Activated CD4-positive, alpha-beta T cell treated with anti-CD3 and anti-CD28 coated beads for 24 hours (primary cell): ENCODE measurements at regions not wholly inside any gene's neighbourhood (a gene's known extent, or its start where the extent isn't known, plus 50 kb on each side); places are given as distances from the start of the nearest gene placed in this dataset.
"Not testable (repeated sequence)": the region's sequence is repeated elsewhere in the genome, so short reads cannot be mapped to it uniquely, and the experiment has no call there.

Experiments used
- DNase-seq, 2 donors: peaks; one replicate each; pipeline ENCODE4 v3.0.0-alpha.2; 2020; ENCODE audit warnings: low read depth in 2 of 2

GRCh38 chr20:22734946-22735647 is 150.7 kb upstream of the FOXA2 start:
- not testable (repeated sequence) for DNase-seq

DNA sequence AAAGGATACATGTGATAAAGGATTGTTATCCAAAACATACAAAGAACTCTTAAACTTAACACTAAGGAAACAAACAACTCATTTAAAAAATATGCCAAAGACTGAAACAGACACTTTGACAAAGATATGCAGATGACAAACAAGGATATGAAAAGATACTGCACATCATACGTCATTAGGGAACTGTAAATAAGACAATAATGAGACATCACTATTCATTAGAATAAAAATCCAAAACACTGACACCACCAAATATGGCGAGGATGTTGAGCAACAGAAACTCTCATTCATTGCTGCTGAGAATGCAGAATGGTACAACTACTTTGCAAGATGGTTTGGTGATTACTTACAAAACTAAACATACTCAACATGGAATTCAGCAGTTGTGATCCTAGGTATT is 156.5 kb upstream of the FOXA2 start:
- DNase-seq, result no peak

- DNase-seq, result no peak
Observed at GRCh38 chr20:22744341-22745193, 160.2 kb upstream of the FOXA2 start.

DNA sequence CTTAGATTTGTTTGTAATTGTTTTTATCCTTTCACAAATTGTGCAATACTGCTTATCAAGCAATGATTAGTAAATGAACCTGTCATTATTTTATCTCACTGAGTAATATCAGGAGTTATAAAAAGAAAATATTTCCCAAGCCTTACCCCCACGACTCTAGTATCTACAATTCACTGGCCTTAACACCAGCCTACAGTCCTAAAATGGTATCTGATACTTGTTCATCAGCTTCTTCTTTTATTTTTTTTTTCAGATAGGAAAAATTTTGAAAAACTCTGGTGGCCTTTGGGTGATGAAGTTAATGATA is 160.8 kb upstream of the FOXA2 start:
- DNase-seq, result no peak

GRCh38 chr20:22746957-22747356 is 162.6 kb upstream of the FOXA2 start:
- no peak for DNase-seq

DNA sequence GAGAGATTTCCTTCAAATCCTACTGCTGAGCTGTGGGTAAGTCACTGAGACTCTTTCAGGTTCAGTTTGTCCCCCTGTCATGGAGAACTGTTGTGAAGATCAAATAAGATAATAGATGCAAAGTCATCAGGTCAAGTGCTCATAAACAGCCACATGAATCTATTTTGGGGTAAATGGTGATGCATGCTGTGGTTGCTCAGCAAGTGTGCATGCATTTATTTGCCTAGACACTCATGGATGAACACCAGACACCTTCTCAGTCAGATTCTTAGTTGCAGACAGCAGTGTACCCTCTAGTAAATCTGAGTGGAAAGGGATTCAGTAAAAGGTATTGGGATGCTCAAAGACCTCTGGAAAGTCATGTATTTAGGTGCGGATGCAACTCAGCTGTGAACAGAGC is 168.0 kb upstream of the FOXA2 start:
- DNase-seq, result no peak

DNA sequence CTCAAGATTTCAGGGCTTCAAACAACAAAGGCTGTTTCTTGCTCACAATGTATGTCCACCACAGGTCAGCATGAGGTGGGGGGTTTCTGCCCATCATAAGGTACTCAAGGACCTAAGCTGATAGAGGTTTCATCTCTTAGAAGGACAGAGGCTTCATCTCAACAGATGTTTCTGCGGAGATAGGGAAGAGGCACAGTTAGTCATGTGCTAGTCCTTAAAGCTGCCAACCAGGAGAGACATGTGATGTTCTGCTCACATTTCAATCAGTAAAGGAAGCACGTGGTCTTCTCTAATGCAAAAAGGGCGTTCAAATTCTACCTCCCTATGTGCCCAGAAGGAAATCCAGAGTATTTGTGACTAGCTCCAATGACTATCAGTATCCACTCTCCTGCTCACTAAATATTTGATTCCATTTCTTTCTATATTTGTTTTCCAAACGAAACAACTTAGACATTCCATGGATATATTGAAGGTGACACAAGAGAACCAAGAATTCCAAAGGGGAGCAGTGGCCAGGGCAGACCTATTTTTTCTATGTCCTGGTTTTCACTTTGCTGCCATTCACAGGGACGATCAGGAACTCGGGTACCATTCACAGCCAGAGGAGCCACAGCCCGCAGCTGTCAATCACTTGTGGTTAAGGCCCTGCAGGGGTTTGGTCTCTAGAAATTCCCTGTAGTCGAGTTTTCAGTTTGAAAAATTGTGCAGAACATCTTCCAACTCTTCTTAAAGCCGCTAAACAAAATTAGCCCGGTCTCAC is 173.2 kb upstream of the FOXA2 start:
- DNase-seq, result no peak

GRCh38 chr20:22758815-22759214 is 174.4 kb upstream of the FOXA2 start:
- DNase-seq, result no peak

- DNase-seq, result no peak
Observed at GRCh38 chr20:22762576-22763256, 178.3 kb upstream of the FOXA2 start.

DNA sequence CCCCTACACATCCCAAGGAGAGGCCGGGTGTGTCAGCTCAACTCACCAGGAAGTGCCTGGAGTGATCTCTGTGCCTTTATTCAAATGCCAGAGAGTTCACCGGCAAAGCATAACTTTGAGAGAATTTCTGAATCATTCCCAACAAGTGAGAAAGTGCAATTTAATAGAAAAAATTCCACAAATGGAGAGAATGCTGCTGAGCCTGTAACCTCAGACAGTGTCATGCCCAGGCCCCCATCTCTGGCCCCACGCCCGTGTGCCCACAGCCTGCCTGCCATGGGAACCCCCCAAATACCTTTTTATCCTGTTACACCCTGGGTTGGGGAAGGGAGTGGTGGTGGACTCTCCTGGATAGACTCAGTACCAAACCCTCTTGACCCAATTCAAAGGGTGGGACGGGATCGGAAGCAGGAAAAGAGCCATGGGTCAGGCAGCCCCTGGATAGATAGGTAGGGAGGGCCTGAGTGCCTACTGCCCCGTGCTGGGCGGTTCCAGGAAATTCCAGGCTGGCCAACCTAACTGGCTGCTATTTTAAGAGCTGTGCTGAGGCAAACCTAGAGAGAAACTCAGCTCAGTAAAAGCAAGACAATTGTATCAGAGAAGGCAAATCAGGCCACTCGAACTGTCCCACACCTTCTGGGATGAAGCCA is 179.0 kb upstream of the FOXA2 start:
- no peak for DNase-seq

DNA sequence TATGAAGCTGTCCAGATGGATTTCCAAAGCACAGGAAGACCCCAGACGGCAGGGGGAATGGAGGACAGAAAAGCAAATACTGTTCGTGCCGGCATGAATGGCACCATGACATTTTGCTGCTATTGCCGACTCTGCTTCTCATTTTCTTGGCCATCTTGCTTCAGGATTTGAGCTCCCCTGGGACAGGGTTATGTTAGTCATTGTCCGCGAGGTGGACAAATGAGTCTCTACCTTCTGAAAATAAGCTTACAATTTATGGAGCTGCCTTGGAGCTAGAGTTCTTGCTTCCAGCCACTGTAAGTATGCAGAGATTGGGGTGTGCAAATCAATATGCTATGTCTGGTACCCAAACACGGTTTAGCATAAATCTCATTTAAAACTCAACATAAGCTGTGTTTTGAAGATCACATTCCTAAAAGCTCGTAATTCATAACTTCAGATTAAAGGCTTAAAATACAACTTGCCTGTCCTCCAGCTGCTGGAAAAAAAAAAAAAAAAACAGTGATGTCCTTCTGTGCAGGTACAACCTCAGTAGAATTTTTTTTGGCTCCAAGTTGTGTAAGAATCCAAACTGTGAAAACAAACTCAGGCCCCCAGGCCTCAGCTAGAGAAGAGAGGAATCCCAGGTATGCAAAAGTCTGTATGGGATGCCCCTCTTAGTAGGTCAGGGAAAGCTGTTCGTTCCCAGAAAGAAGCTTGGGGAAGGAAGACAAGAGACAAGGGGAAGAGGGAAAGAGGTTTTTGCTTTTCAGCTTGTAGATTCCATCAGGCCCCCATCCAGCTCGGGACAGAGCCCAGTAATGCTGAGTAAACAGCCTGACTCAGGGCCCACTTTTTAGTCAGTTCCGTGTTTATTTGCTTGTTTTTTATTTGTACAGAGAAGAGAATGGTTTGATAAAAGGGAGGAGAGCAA is 184.2 kb upstream of the FOXA2 start:
- DNase-seq, result no peak

DNA sequence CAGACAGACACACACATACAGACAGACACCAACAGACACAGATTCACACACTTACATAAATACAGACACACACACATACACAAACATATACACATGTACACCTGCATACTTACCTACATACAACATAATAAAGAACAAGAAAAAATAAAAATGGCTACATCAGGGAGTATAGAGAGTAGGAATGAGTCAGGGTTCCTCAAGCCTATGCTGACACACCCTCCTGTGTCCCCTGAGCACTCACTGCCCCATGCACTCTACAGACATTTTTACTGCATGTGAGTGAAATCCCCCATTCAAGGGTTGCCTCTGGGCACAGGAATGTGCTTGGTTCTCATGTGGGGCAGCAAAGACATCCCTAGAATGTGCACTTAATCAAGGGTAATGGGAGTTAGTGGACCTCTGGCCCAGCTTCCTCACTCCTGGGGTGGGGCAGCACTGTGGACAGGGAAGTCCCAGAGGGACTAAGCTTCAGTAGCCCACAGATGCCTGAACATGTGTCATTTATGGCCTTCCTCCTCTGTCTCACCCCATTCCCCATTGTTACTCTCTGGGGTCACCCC is 185.9 kb upstream of the FOXA2 start:
- no peak for DNase-seq

- no peak for DNase-seq
Observed at GRCh38 chr20:22771706-22772105, 187.3 kb upstream of the FOXA2 start.

DNA sequence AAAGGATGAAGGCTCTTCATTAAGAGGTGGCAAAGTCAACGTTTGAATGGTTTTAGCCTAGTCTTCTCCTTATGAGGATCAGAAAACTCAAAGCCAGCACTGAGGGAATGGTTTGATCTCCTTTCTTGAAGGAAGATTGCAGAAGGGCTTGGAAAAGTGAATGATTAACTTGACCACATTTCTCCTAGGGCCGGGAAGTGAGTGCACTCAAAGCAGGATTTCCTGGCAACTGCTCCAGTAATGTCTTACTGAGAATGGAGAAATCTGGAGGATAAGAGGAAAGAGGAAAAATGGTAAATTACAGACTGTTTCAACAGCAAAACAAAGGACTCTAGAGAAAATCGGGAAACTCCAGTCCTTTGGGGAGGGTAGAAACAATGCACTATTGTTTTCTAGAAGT is 189.0 kb upstream of the FOXA2 start:
- DNase-seq, result no peak

GRCh38 chr20:22775256-22775655 is 190.9 kb upstream of the FOXA2 start:
- no peak for DNase-seq

DNA sequence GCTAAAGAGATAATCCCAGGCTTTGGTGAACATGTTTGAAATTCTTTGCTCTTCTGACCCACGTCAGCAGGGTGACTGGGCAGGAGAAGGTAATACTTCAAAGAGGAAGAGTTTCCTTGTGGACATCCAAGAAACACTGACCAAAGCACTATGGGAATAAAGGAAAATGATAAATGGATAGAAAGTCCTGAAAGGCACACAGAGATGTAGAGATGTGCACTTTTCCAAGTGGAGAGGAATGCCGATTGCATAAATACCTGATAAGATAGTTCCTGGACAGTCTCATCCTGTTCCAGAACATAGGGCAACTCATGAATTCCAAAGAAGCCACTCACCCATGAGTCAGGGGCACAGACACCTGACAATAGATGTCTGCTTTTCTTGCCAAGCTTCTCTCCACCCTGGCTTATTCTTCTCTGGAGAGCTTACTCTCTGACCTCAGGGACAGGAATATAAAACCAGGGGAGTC is 191.3 kb upstream of the FOXA2 start:
- no peak for DNase-seq

GRCh38 chr20:22776369-22776768 is 192.0 kb upstream of the FOXA2 start:
- no peak for DNase-seq

GRCh38 chr20:22779878-22780277 is 195.5 kb upstream of the FOXA2 start:
- DNase-seq, result no peak

- DNase-seq, result no peak
Observed at GRCh38 chr20:22781869-22782268, 197.5 kb upstream of the FOXA2 start.

- DNase-seq, result no peak
Observed at GRCh38 chr20:22789676-22790075, 205.3 kb upstream of the FOXA2 start.
